ENCODE measurements at regions not wholly inside any gene's neighbourhood (a gene's known extent, or its start where the extent isn't known, plus 50 kb on each side); places are given as distances from the start of the nearest gene placed in this dataset.

- peaks cover 6% of the 10 kb centered on the region for H3K4me1 Mint-ChIP-seq (ENCODE audit: low read depth)
- no peak for DNase-seq (ENCODE audit: low spot score)
- no peak for TF ChIP-seq CTCF (IDR thresholded peaks at IDR 0.05)
- no peaks in the 10 kb centered on the region for H3K27me3 Mint-ChIP-seq (ENCODE audit: low read depth)
- H3K9me3 Mint-ChIP-seq (ENCODE audit: low read depth) = peaks cover 2% of the 10 kb centered on the region
- H3K4me3 Mint-ChIP-seq (ENCODE audit: unreplicated experiment) = no peak overlapping the region
- H3K27ac Mint-ChIP-seq (ENCODE audit: unreplicated experiment) = no peak overlapping the region
- H3K36me3 Mint-ChIP-seq (ENCODE audit: low read depth) = no peaks in the 10 kb centered on the region
Measured at GRCh38 chr14:48936849-48937248, 649.3 kb downstream of the RPS29 start.

GRCh38 chr14:48936362-48936761 is 649.8 kb downstream of the RPS29 start:
- no peaks in the 10 kb centered on the region for H3K27me3 Mint-ChIP-seq (ENCODE audit: low read depth)
- no peak overlapping the region for H3K4me3 Mint-ChIP-seq (ENCODE audit: unreplicated experiment)
- H3K4me1 Mint-ChIP-seq (ENCODE audit: low read depth) = peaks cover 6% of the 10 kb centered on the region
- peaks cover 2% of the 10 kb centered on the region for H3K9me3 Mint-ChIP-seq (ENCODE audit: low read depth)
- TF ChIP-seq CTCF (IDR thresholded peaks at IDR 0.05) = no peak
- no peaks in the 10 kb centered on the region for H3K36me3 Mint-ChIP-seq (ENCODE audit: low read depth)
- no peak for DNase-seq (ENCODE audit: low spot score)
- H3K27ac Mint-ChIP-seq (ENCODE audit: unreplicated experiment) = no peak overlapping the region

- H3K4me1 Mint-ChIP-seq (ENCODE audit: low read depth) = no peaks in the 10 kb centered on the region
- no peak overlapping the region for H3K4me3 Mint-ChIP-seq (ENCODE audit: unreplicated experiment)
- TF ChIP-seq CTCF (IDR thresholded peaks at IDR 0.05) = no peak
- no peaks in the 10 kb centered on the region for H3K36me3 Mint-ChIP-seq (ENCODE audit: low read depth)
- no peak overlapping the region for H3K27ac Mint-ChIP-seq (ENCODE audit: unreplicated experiment)
- DNase-seq (ENCODE audit: low spot score) = no peak
- H3K27me3 Mint-ChIP-seq (ENCODE audit: low read depth) = peaks cover 1% of the 10 kb centered on the region
- H3K9me3 Mint-ChIP-seq (ENCODE audit: low read depth) = no peaks in the 10 kb centered on the region
Measured at GRCh38 chr14:48925184-48925583, 661.0 kb downstream of the RPS29 start.

- H3K4me3 Mint-ChIP-seq (ENCODE audit: unreplicated experiment) = no peak overlapping the region
- no peak overlapping the region for H3K27ac Mint-ChIP-seq (ENCODE audit: unreplicated experiment)
- no peak for DNase-seq (ENCODE audit: low spot score)
- H3K9me3 Mint-ChIP-seq (ENCODE audit: low read depth) = peaks cover 4% of the 10 kb centered on the region
- no peaks in the 10 kb centered on the region for H3K36me3 Mint-ChIP-seq (ENCODE audit: low read depth)
- H3K4me1 Mint-ChIP-seq (ENCODE audit: low read depth) = no peaks in the 10 kb centered on the region
- no peaks in the 10 kb centered on the region for H3K27me3 Mint-ChIP-seq (ENCODE audit: low read depth)
- no peak for TF ChIP-seq CTCF (IDR thresholded peaks at IDR 0.05)
Measured at GRCh38 chr14:48914921-48915320, 671.3 kb downstream of the RPS29 start.

GRCh38 chr14:48914382-48914781 is 671.8 kb downstream of the RPS29 start:
- Mint-ChIP-seq H3K9me3 (ENCODE audit: low read depth) (peaks cover 4% of the 10 kb centered on the region), H3K4me1 (ENCODE audit: low read depth) (no peaks in the 10 kb centered on the region), H3K4me3 (ENCODE audit: unreplicated experiment) (no peak overlapping the region), H3K36me3 (ENCODE audit: low read depth) (no peaks in the 10 kb centered on the region), H3K27ac (ENCODE audit: unreplicated experiment) (no peak overlapping the region), H3K27me3 (ENCODE audit: low read depth) (no peaks in the 10 kb centered on the region)
- no peak for DNase-seq (ENCODE audit: low spot score)
- no peak for TF ChIP-seq CTCF (IDR thresholded peaks at IDR 0.05)

All from chondrocyte (in vitro differentiated cells).